Stimulated activated CD8-positive, alpha-beta memory T cell treated with anti-CD3 and anti-CD28 coated beads, Interleukin-12 subunit alpha, Interleukin-12 subunit beta, amount 100 ng/mL, for 4 hours (primary cell): ENCODE measurements at regions not wholly inside any gene's neighbourhood (a gene's known extent, or its start where the extent isn't known, plus 50 kb on each side); places are given as distances from the start of the nearest gene placed in this dataset.

Experiments used
- DNase-seq: peaks from one replicate; pipeline ENCODE4 v3.0.0-alpha.2; 2020; ENCODE audit warnings: low read depth

GRCh38 chr6:147758303-147758702 lies 249.8 kb downstream of the SAMD5 start:
- DNase-seq: no peak

GRCh38 chr6:147759093-147759492 lies 250.6 kb downstream of the SAMD5 start:
- DNase-seq: no peak

- DNase-seq: no peak
Observed at GRCh38 chr6:147759536-147759935, 251.0 kb downstream of the SAMD5 start.

DNA sequence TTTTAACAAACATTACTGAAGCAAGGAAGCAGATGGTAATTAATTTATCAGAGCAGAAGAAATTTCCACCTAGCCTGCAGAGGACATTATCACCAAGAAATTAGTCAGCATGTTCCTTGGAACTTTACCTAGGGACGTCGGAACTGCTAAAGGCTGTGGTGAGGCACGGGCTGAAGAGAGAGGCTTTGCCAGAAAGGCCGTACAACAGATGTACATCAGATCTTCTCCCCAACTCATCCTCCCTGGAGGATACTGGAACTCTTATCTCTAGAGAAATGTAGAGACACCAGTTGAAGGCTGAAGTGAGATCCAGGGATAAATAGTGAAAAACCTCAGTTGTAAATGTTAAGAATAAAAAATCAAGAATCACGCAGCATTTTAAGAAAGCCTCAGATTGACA lies 257.1 kb downstream of the SAMD5 start:
- no peak for DNase-seq

DNA sequence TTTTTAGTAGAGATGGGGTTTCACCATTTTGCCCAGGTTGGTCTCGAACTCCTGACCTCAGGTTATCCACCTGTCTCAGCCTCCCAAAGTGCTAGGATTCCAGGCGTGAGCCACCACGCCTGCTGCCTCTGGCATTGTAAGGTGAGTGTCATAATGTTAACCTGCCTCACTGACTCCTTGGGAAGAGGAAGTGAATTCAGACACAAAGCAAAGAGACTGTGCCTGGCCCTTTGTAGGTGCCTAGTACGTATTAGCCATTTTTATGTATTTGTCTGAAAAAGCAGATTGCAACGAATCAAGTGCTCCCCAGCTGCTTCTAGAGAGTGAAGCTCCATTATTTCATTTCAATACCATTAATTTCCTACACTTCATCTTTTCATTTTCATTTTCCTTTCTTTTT lies 260.5 kb downstream of the SAMD5 start:
- DNase-seq: no peak

DNA sequence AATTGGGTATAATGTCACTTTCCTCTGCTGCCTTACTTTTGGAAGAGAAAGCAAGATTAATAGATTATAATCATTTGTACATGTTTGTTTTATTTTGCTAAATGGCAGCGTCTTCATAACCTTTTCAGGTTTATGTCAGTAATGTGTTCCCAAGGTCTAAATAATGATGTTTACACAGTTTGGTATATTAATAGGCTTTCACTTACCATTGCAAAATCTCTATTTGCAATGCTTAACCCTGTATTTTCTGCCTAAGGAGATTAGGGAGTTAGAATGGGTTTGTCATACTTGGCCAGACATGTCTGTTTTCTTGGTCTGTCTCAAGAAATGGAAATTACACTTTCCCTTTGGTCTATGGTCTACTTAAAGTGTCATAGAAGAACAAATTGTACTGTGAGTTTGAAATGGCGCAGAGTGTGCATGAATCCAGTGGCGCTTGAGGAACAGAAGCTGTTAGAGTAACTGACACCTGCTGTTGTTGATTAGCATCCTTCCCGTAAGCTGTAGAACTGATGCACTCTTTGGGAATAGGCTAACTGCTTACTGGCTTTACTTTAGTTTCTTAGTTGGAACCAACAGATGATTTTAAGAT lies 261.1 kb downstream of the SAMD5 start:
- no peak for DNase-seq

DNA sequence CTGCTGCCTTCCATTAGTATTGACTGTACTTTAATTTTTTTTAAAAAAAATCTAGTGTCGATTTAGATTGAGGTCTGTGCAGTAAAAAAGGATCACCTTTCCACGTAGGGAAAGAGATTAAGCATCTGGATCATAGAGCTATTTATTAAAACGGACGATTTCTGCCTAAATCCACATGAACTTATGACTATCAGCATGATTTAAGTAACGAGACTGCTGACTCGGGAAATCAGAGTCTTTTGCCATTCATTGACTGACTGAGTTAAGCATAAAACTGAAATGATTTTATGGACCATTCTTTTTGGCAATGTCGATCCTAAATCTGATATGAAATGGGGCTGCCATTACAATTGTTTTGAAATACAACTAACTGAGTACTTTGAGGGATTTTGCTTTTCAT lies 261.7 kb downstream of the SAMD5 start:
- DNase-seq: no peak

DNA sequence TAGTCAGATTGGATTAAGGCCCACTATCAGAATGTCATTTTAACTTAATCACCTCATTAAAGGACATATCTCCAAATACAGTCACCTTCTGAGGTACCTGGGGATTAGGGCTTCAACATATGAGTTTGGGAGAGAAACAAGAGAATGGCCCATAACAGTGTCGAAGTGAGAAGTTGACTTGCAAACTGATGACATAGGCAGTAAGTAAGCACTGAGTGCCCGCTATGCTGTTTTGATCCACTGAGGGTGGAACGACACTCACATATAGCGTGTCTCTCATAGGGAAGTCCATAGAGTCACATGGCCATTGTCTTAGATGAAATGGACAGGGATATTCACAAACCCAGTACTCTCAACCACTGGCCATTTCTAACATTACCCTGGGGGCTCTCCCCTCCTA lies 264.2 kb downstream of the SAMD5 start:
- DNase-seq: no peak

GRCh38 chr6:147774856-147775255 lies 266.4 kb downstream of the SAMD5 start:
- DNase-seq: no peak

DNA sequence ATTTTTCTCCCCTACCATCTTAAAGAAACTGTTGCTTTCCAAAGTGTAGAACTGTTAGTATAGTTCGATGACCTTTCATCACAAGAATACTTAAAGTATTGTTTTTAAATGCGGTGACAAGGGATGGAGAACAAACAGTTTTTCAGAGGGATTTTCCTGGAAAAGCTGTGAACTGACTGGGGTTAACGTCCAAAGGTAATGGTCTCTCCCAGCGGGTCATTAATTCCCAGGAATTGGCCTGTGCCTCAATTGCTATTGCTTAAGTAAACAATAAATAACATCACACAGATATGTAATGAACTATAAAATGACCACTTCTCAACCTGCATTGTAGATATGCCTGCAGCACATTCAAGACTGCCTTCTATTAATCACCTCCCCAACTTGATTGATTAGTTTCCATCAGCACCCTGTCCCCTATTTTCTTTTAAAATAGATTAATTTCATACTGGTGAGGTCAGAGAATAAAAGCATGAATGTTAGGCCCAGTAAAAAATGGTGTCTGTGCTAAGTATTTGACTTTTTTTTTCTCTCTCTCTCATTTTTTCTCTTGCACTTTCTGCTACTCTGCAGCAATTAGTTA lies 268.2 kb downstream of the SAMD5 start:
- no peak for DNase-seq

- DNase-seq: no peak
Observed at GRCh38 chr6:147779624-147780023, 271.1 kb downstream of the SAMD5 start.

- no peak for DNase-seq
Observed at GRCh38 chr6:147782302-147782701, 273.8 kb downstream of the SAMD5 start.

- no peak for DNase-seq
Observed at GRCh38 chr6:147784371-147784770, 275.9 kb downstream of the SAMD5 start.

DNA sequence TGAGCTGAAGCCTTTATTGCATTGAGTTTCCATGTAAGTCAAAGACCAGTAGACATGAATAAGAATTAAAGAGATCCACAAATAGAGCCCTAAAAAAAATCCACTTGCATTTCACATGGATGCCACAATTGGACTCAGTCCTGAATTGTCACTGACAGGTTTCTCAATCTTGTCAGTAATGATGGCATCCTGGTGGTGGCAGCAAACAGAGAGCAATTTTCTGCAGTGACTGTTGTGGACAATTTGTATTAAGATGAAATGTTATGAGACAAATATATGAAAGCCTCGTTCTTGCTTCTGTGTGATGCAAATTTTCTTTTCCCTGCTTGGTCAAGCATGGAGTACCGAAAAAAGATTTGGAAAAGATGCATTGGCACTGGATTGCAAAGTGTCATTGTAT lies 278.9 kb downstream of the SAMD5 start:
- no peak for DNase-seq

DNA sequence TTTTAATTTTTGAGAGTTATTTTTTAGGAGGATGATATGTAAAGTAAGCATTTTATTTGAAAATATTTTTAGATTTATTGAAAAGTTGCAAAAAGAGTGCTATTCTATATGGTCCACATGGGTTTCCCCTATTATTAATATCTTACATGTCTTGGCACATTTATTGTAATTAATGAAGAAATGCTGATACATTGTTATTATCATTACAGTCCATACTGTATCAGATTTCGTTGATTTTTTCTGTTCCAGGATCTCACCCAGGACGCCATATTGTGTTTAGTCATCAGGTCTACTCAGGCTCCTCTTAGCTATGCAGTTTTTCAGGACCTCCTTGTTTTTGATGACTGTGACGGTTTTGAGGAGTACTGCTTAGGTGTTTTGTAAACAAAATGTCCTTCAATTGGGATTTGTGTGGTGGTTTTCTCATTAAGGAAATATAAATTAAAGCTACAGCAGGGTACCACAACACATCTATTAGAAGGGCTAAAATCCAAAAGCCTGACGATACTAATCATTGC lies 281.0 kb downstream of the SAMD5 start:
- DNase-seq: no peak

GRCh38 chr6:147793871-147794643 lies 285.6 kb downstream of the SAMD5 start:
- no peak for DNase-seq

- DNase-seq: no peak
Observed at GRCh38 chr6:147802459-147802858, 294.0 kb downstream of the SAMD5 start.

GRCh38 chr6:147805155-147805554 lies 296.7 kb downstream of the SAMD5 start:
- DNase-seq: no peak

- no peak for DNase-seq
Observed at GRCh38 chr6:147806697-147807096, 298.2 kb downstream of the SAMD5 start.

DNA sequence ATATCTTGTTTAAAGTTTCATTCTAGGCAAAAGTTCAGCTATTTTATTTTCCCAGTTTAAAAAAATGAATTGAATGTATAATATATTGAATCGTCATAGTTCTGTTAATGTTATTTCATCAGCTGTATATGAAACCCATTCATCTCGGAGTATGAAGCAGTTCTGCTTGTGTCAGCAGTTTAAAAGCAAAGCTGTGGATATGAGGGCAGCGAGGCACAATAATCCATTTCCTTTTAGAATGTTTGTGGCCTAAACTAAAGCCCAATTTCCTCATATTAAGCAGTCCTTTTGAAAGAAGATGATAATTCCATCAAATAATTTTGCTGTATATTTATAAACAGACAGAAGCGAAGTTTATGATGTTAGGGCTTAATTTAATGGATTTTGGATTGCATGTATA lies 300.1 kb downstream of the SAMD5 start:
- no peak for DNase-seq

DNA sequence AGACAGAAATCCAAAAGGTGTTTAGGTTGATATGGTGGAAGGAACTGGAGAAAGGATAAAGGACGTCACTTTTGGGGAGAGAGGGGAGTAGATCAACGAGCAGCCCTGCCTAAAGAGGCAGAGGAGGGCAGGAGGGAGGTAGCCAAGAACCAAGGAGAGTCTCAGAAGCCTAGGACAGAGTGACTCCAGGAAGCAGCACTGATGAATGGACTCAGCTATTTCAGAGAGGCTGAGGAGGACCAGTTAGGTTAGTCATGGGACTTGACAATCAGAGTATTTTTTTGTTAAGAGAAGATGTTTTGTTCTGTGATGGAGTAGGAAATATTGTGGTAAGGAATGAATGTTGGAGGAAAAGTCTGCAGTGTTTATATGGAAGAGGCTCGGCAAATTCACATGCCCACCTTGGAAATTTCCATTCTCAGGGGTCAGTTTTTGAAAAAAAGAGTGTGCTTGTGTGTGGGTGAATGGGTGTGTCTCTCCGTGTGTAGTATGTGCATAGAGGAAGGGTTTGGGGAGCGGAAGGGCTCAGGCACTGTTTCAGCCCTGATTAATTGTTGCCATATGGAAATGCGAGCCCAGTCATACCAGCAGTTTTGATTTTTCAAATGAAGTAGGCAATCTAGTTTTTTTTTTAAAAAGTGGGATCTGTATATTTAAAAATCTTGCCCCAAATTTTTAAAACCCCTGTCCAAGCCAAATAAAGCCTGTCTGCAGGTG lies 303.6 kb downstream of the SAMD5 start:
- DNase-seq: no peak

- DNase-seq: no peak
Observed at GRCh38 chr6:147817042-147817689, 308.7 kb downstream of the SAMD5 start.
